Peyer's patch (tissue), 4 donors: ENCODE measurements at regions not wholly inside any gene's neighbourhood (a gene's known extent, or its start where the extent isn't known, plus 50 kb on each side); places are given as distances from the start of the nearest gene placed in this dataset.

ENCODE experiments used
- DNase-seq, 3 donors: peaks; one replicate each; pipeline ENCODE4 v3.0.0-alpha.2; 2017 to 2019
- H3K27ac ChIP-seq, 4 donors: fragments of 200-600 bp; sonication (generic); one replicate each; pipeline ENCODE4 v1.5.1; 2016 to 2019
- H3K27me3 ChIP-seq, 2 donors: fragments of 200-600 bp; sonication (generic); one replicate each; pipeline ENCODE4 v1.5.1; 2019
- H3K36me3 ChIP-seq, 3 donors: fragments of 200-600 bp; sonication (generic); one replicate each; pipeline ENCODE4 v1.5.1; 2016 to 2019
- H3K4me1 ChIP-seq, 4 donors: fragments of 200-600 bp; sonication (generic); one replicate each; pipeline ENCODE4 v1.5.1; 2016 to 2019
- H3K4me3 ChIP-seq, 4 donors: fragments of 200-600 bp; sonication (generic); 1 replicate in 3 of 4; 2 replicates in 1 of 4; pipeline ENCODE4 v1.5.1; 2016 to 2019; ENCODE audit warnings: mild to moderate bottlenecking in 1 of 4
- H3K9me3 ChIP-seq, 4 donors: fragments of 200-600 bp; sonication (generic); one replicate each; pipeline ENCODE4 v1.5.1; 2016 to 2019; ENCODE audit warnings: mild to moderate bottlenecking in 1 of 4
- CTCF ChIP-seq, 6 experiments: fragments of 450-650 bp in 4 of 6; fragments of 200-600 bp in 2 of 6; sonication (generic) in 1 of 6; IDR thresholded peaks; one replicate each; pipeline ENCODE4 v1.5.1; 2017 to 2019; ENCODE audit warnings: antibody characterized with exemption in 6 of 6, mild to moderate bottlenecking in 3 of 6, moderate library complexity in 1 of 6
- POLR2A ChIP-seq, 2 donors: fragments of 450-650 bp; IDR thresholded peaks; one replicate each; pipeline ENCODE4 v1.5.1; 2017; ENCODE audit warnings: antibody characterized with exemption in 2 of 2, mild to moderate bottlenecking in 2 of 2, moderate library complexity in 2 of 2

DNA sequence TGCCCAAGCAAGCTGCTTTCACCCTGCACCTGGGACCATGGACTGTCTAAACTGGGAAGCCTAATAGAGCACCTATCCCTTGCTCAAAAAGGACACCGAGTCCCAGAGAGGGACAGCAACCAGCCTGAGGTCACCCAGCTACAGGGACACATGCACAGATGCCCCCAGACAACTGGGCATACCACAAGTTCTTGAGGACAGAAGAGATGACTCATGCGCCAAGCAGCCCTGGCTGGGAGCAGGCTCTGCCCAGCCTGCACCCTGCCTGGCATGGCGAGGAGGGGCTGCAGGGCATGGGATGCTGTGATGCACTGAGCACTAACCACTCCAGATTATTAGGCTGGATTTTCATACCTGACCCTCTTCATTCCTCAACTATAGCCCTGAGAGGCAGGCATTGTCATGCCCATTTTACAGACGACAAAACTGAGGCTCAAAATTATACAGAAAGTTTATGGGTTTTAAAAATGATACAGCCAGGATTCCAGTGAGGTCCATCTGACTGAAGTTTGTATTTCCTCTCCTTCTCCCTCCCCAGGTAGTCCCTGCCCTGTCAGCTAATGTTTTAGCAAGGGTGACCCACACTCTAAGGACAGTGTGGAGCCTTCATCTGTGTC, 289.3 kb upstream of the ZMIZ1 start:
- Histone ChIP-seq H3K27ac (no peak overlapping the region), H3K36me3 (no peaks in the 10 kb centered on the region), H3K27me3 (no peaks in the 10 kb centered on the region), H3K4me3 (no peak overlapping the region), H3K4me1 (peaks cover 0 to 13% (median 0%) of the 10 kb centered on the region in 4 donors), H3K9me3 (peaks cover 0 to 4% (median 0%) of the 10 kb centered on the region in 4 donors)
- peak in 1 of 3 donors; percentile 35 for DNase-seq
- TF ChIP-seq POLR2A (IDR thresholded peaks at IDR 0.05) (no peak), CTCF (IDR thresholded peaks at IDR 0.05) (no peak)

GRCh38 chr10:78780551-78780961, 288.2 kb upstream of the ZMIZ1 start:
- Histone ChIP-seq H3K27ac (no peak overlapping the region), H3K4me3 (no peak overlapping the region), H3K27me3 (no peaks in the 10 kb centered on the region), H3K36me3 (no peaks in the 10 kb centered on the region), H3K4me1 (peaks cover 0 to 13% (median 0%) of the 10 kb centered on the region in 4 donors), H3K9me3 (peaks cover 0 to 4% (median 0%) of the 10 kb centered on the region in 4 donors)
- TF ChIP-seq CTCF (IDR thresholded peaks at IDR 0.05) (no peak), POLR2A (IDR thresholded peaks at IDR 0.05) (no peak)
- peak in 1 of 3 donors; percentile 28 for DNase-seq

GRCh38 chr10:78781251-78781913, 287.4 kb upstream of the ZMIZ1 start:
- H3K36me3 ChIP-seq, result no peaks in the 10 kb centered on the region
- DNase-seq, result peak in 1 of 3 donors; percentile 22
- TF ChIP-seq CTCF (IDR thresholded peaks at IDR 0.05) (no peak), POLR2A (IDR thresholded peaks at IDR 0.05) (no peak)
- no peaks in the 10 kb centered on the region for H3K27me3 ChIP-seq
- peaks cover 0 to 13% (median 0%) of the 10 kb centered on the region in 4 donors for H3K4me1 ChIP-seq
- peaks cover 0 to 4% (median 0%) of the 10 kb centered on the region in 4 donors for H3K9me3 ChIP-seq
- no peak overlapping the region for H3K4me3 ChIP-seq
- no peak overlapping the region for H3K27ac ChIP-seq

- Histone ChIP-seq H3K9me3 (peaks cover 0 to 4% (median 0%) of the 10 kb centered on the region in 4 donors), H3K36me3 (no peaks in the 10 kb centered on the region), H3K4me1 (peaks cover 0 to 10% (median 0%) of the 10 kb centered on the region in 4 donors), H3K27me3 (no peaks in the 10 kb centered on the region), H3K4me3 (no peak overlapping the region), H3K27ac (no peak overlapping the region)
- TF ChIP-seq POLR2A (IDR thresholded peaks at IDR 0.05) (no peak), CTCF (IDR thresholded peaks at IDR 0.05) (no peak)
- DNase-seq, result peak in 1 of 3 donors; percentile 6
Observed at GRCh38 chr10:78781991-78782390, 286.8 kb upstream of the ZMIZ1 start.

DNA sequence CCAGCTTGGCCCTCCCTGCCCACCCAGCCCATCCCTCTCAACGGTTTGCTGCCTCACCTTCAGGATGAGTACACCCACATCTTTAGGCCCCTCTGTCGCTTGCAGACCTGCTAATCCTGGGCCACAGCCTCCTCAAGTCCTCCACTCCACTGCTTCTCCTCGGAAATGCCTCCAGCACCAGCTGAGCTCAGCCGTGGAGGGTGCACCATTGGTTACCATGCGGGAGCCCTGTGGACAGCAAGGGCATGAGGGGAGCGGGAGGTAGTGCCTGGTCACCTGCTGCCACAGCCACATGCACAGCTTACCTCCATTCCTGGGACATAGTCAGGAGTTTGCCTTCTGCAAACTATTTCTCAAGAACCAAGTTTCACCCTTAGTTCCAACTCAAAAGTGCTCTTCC, 286.3 kb upstream of the ZMIZ1 start:
- peaks cover 0 to 6% (median 0%) of the 10 kb centered on the region in 4 donors for H3K4me1 ChIP-seq
- H3K9me3 ChIP-seq, result peaks cover 0 to 4% (median 0%) of the 10 kb centered on the region in 4 donors
- H3K27me3 ChIP-seq, result no peaks in the 10 kb centered on the region
- no peak overlapping the region for H3K4me3 ChIP-seq
- no peak overlapping the region for H3K27ac ChIP-seq
- H3K36me3 ChIP-seq, result no peaks in the 10 kb centered on the region
- peak in 1 of 3 donors; percentile 14 for DNase-seq
- TF ChIP-seq POLR2A (IDR thresholded peaks at IDR 0.05) (no peak), CTCF (IDR thresholded peaks at IDR 0.05) (no peak)
